ENCODE measurements at regions not wholly inside any gene's neighbourhood (a gene's known extent, or its start where the extent isn't known, plus 50 kb on each side); places are given as distances from the start of the nearest gene placed in this dataset.
A peak's percentile ranks its signal among the peaks of the same experiment; 100 is the strongest.

- no peak for DNase-seq
Measured at GRCh38 chr9:89554307-89555035, 50.3 kb upstream of the GADD45G start.

- DNase-seq = no peak
Measured at GRCh38 chr9:89553451-89554010, 51.3 kb upstream of the GADD45G start.

- DNase-seq = no peak
Measured at GRCh38 chr9:89550346-89550927, 52.5 kb upstream of the SEMA4D start.

GRCh38 chr9:89549031-89549644, 51.2 kb upstream of the SEMA4D start:
- DNase-seq = peak; percentile 90

GRCh38 chr9:89548071-89548638, 50.2 kb upstream of the SEMA4D start:
- no peak for DNase-seq

Measured in activated CD4-positive, alpha-beta T cell treated with anti-CD3 and anti-CD28 coated beads, Interleukin-2, Interleukin-6, amounts not matched to agents 100 ng/mL and 50 ng/mL, durations not matched to agents 16 hours and 8 hours (primary cell).